ENCODE measurements at regions not wholly inside any gene's neighbourhood (a gene's known extent, or its start where the extent isn't known, plus 50 kb on each side); places are given as distances from the start of the nearest gene placed in this dataset.

DNA sequence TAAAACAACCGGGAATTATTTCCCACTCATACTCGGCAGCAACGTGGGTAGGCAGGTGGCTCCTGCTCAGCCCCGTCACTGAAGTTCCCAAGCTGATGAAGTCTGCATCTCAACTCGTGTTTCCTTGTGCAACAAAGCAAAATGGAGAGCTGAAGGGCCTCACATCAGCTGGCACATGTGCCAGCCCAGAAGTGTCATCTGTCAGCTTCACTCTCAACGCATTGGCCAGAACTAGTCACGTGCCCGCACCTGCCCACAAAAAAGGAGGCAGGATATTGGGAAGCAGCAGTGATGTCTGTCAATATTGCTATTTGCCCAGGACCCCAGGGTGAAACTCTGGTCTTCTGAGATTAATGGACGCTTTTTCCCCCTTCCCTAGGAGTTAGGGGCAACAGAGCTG is 344.0 kb downstream of the BCL11B start:
- TF ChIP-seq POLR2A (IDR thresholded peaks at IDR 0.05; ENCODE audit: low read length) (no peak), GATA1 (IDR thresholded peaks at IDR 0.05; ENCODE audit: low read depth, low read length) (no peak)

All from erythroblast (primary cell).